DND-41 (cell line): ENCODE measurements at regions not wholly inside any gene's neighbourhood (a gene's known extent, or its start where the extent isn't known, plus 50 kb on each side); places are given as distances from the start of the nearest gene placed in this dataset.
"Not testable (repeated sequence)": the region's sequence is repeated elsewhere in the genome, so short reads cannot be mapped to it uniquely, and the experiment has no call there.

ENCODE experiments used
- ATAC-seq: fragments of 200-7000 bp; cut with Tn5 transposase; 3 replicates; pipeline ENCODE4 v1.9.1; 2021; ENCODE audit warnings: low read depth; ENCODE audit not compliant: insufficient read depth
- DNase-seq: peaks from one replicate; pipeline ENCODE4 v3.0.0-alpha.2; 2020
- H2AFZ ChIP-seq: 2 replicates; pipeline ENCODE4 v1.6.0; 2012; ENCODE audit warnings: low read depth, low read length
- H3K27ac ChIP-seq: 2 replicates; pipeline ENCODE4 v1.5.1; 2012; ENCODE audit warnings: low read length, inconsistent platforms
- H3K27me3 ChIP-seq: fragments of 200-600 bp; sonication (generic); 2 replicates; pipeline ENCODE4 v1.6.0; 2012; ENCODE audit warnings: low read length, mild to moderate bottlenecking, inconsistent platforms; ENCODE audit not compliant: insufficient read depth, poor library complexity
- H3K36me3 ChIP-seq: 2 replicates; pipeline ENCODE4 v1.5.1; 2012; ENCODE audit warnings: low read length, inconsistent platforms; ENCODE audit not compliant: insufficient read depth
- H3K4me1 ChIP-seq: 2 replicates; pipeline ENCODE4 v1.5.1; 2012; ENCODE audit warnings: mild to moderate bottlenecking, low read length; ENCODE audit not compliant: insufficient read depth
- H3K4me2 ChIP-seq: 2 replicates; pipeline ENCODE4 v1.6.0; 2012; ENCODE audit warnings: mild to moderate bottlenecking, moderate library complexity, low read length, inconsistent platforms; ENCODE audit not compliant: insufficient read depth
- H3K4me3 ChIP-seq, 2 experiments: fragments of 200-600 bp in 1 of 2; shearing (Covaris generic) in 1 of 2; 2 replicates each; pipeline ENCODE4 v1.5.1; 2012 to 2016; ENCODE audit warnings: inconsistent platforms in 2 of 2, low read length in 2 of 2, mild to moderate bottlenecking in 2 of 2, low read depth in 1 of 2, moderate library complexity in 1 of 2
- H3K79me2 ChIP-seq: 2 replicates; pipeline ENCODE4 v1.6.0; 2012; ENCODE audit warnings: low read length, inconsistent platforms; ENCODE audit not compliant: insufficient read depth
- H3K9ac ChIP-seq: 2 replicates; pipeline ENCODE4 v1.6.0; 2012; ENCODE audit warnings: low read depth, mild to moderate bottlenecking, inconsistent platforms, low read length, moderate library complexity
- H3K9me3 ChIP-seq: 2 replicates; pipeline ENCODE4 v1.5.1; 2012; ENCODE audit warnings: low read length, moderate library complexity, mild to moderate bottlenecking, inconsistent platforms; ENCODE audit not compliant: insufficient read depth, severe bottlenecking
- H4K20me1 ChIP-seq: 2 replicates; pipeline ENCODE4 v1.6.0; 2012; ENCODE audit warnings: low read length; ENCODE audit not compliant: insufficient read depth
- CTCF ChIP-seq: IDR thresholded peaks from 2 replicates; pipeline ENCODE4 v1.5.1; 2012; ENCODE audit warnings: borderline replicate concordance, low read length, moderate library complexity, mild to moderate bottlenecking; ENCODE audit not compliant: poor library complexity, severe bottlenecking; ENCODE audit errors: extremely low read depth
- EZH2 ChIP-seq: IDR thresholded peaks from 3 replicates; pipeline ENCODE4 v1.6.1; 2012; ENCODE audit warnings: borderline replicate concordance, low read depth, mild to moderate bottlenecking, moderate library complexity, low read length, inconsistent platforms; ENCODE audit not compliant: severe bottlenecking

GRCh38 chr13:79846386-79846785 lies 365.4 kb downstream of the NDFIP2 start:
- H3K27me3 ChIP-seq: no peaks in the 10 kb centered on the region
- no peaks in the 10 kb centered on the region for H3K4me1 ChIP-seq
- no peak for TF ChIP-seq EZH2
- TF ChIP-seq CTCF: no peak
- no peak overlapping the region for H3K27ac ChIP-seq
- ATAC-seq: no peak
- no peak overlapping the region for H3K4me3 ChIP-seq
- H3K79me2 ChIP-seq: no peaks in the 10 kb centered on the region
- no peak for DNase-seq
- H3K36me3 ChIP-seq: no peaks in the 10 kb centered on the region
- H2AFZ ChIP-seq: no peak overlapping the region
- H4K20me1 ChIP-seq: no peaks in the 10 kb centered on the region
- no peak overlapping the region for H3K9ac ChIP-seq
- no peaks in the 10 kb centered on the region for H3K9me3 ChIP-seq
- no peak overlapping the region for H3K4me2 ChIP-seq

GRCh38 chr13:79837741-79838450 lies 356.9 kb downstream of the NDFIP2 start:
- H4K20me1 ChIP-seq: no peaks in the 10 kb centered on the region
- H3K36me3 ChIP-seq: no peaks in the 10 kb centered on the region
- no peak overlapping the region for H3K4me3 ChIP-seq
- H3K9me3 ChIP-seq: no peaks in the 10 kb centered on the region
- H3K4me2 ChIP-seq: no peak overlapping the region
- TF ChIP-seq EZH2 (no peak), CTCF (no peak)
- no peaks in the 10 kb centered on the region for H3K79me2 ChIP-seq
- H2AFZ ChIP-seq: no peak overlapping the region
- no peak for DNase-seq
- no peaks in the 10 kb centered on the region for H3K4me1 ChIP-seq
- no peak for ATAC-seq
- H3K9ac ChIP-seq: no peak overlapping the region
- H3K27ac ChIP-seq: no peak overlapping the region
- H3K27me3 ChIP-seq: no peaks in the 10 kb centered on the region

- not testable (repeated sequence) for H3K36me3 ChIP-seq, H3K4me2 ChIP-seq, H4K20me1 ChIP-seq, H2AFZ ChIP-seq, H3K27ac ChIP-seq, DNase-seq, H3K4me3 ChIP-seq, H3K27me3 ChIP-seq, H3K9me3 ChIP-seq, ATAC-seq, H3K9ac ChIP-seq, H3K4me1 ChIP-seq, H3K79me2 ChIP-seq
Observed at GRCh38 chr13:79836121-79836520, 355.2 kb downstream of the NDFIP2 start.

- Histone ChIP-seq H4K20me1 (no peaks in the 10 kb centered on the region), H3K4me2 (no peak overlapping the region), H3K27ac (no peak overlapping the region), H3K9me3 (no peaks in the 10 kb centered on the region), H3K9ac (no peak overlapping the region), H3K79me2 (no peaks in the 10 kb centered on the region), H2AFZ (no peak overlapping the region), H3K4me1 (no peaks in the 10 kb centered on the region), H3K4me3 (no peak overlapping the region), H3K36me3 (no peaks in the 10 kb centered on the region), H3K27me3 (no peaks in the 10 kb centered on the region)
- no peak for ATAC-seq
- DNase-seq: no peak
- no peak for TF ChIP-seq CTCF
- no peak for TF ChIP-seq EZH2
Observed at GRCh38 chr13:79834876-79835275, 353.9 kb downstream of the NDFIP2 start.
